ENCODE measurements at regions not wholly inside any gene's neighbourhood (a gene's known extent, or its start where the extent isn't known, plus 50 kb on each side); places are given as distances from the start of the nearest gene placed in this dataset.

GRCh38 chr3:157956176-157956575 lies 150.0 kb downstream of the SHOX2 start:
- H3K27ac Mint-ChIP-seq, result no peak overlapping the region
- no peak overlapping the region for H3K4me3 Mint-ChIP-seq
- peaks cover 22% of the 10 kb centered on the region for H3K27me3 Mint-ChIP-seq (ENCODE audit: low read depth)
- no peak for DNase-seq (ENCODE audit: low spot score in 2 of 2, unreplicated experiment in 2 of 2)
- no peaks in the 10 kb centered on the region for H3K36me3 Mint-ChIP-seq
- TF ChIP-seq CTCF (IDR thresholded peaks at IDR 0.05; ENCODE audit: unreplicated experiment), result no peak
- no peaks in the 10 kb centered on the region for H3K4me1 Mint-ChIP-seq
- no peaks in the 10 kb centered on the region for H3K9me3 Mint-ChIP-seq

- H3K9me3 Mint-ChIP-seq, result no peaks in the 10 kb centered on the region
- no peak for TF ChIP-seq CTCF (IDR thresholded peaks at IDR 0.05; ENCODE audit: unreplicated experiment)
- H3K27ac Mint-ChIP-seq, result no peak overlapping the region
- no peak overlapping the region for H3K4me3 Mint-ChIP-seq
- DNase-seq (ENCODE audit: low spot score in 2 of 2, unreplicated experiment in 2 of 2), result no peak
- no peaks in the 10 kb centered on the region for H3K36me3 Mint-ChIP-seq
- peaks cover 19% of the 10 kb centered on the region for H3K27me3 Mint-ChIP-seq (ENCODE audit: low read depth)
- H3K4me1 Mint-ChIP-seq, result no peaks in the 10 kb centered on the region
Observed at GRCh38 chr3:157953565-157953964, 152.7 kb downstream of the SHOX2 start.

GRCh38 chr3:157948605-157949383 lies 157.4 kb downstream of the SHOX2 start:
- Mint-ChIP-seq H3K9me3 (no peaks in the 10 kb centered on the region), H3K36me3 (no peaks in the 10 kb centered on the region), H3K27me3 (ENCODE audit: low read depth) (peaks cover 27% of the 10 kb centered on the region), H3K4me1 (no peaks in the 10 kb centered on the region), H3K27ac (no peak overlapping the region), H3K4me3 (no peak overlapping the region)
- no peak for TF ChIP-seq CTCF (IDR thresholded peaks at IDR 0.05; ENCODE audit: unreplicated experiment)
- DNase-seq (ENCODE audit: low spot score in 2 of 2, unreplicated experiment in 2 of 2), result no peak

GRCh38 chr3:157939166-157939565 lies 167.1 kb downstream of the SHOX2 start:
- DNase-seq (ENCODE audit: low spot score in 2 of 2, unreplicated experiment in 2 of 2), result no peak
- H3K9me3 Mint-ChIP-seq, result no peaks in the 10 kb centered on the region
- H3K4me3 Mint-ChIP-seq, result no peak overlapping the region
- H3K27ac Mint-ChIP-seq, result no peak overlapping the region
- H3K36me3 Mint-ChIP-seq, result no peaks in the 10 kb centered on the region
- TF ChIP-seq CTCF (IDR thresholded peaks at IDR 0.05; ENCODE audit: unreplicated experiment), result no peak
- H3K27me3 Mint-ChIP-seq (ENCODE audit: low read depth), result peaks cover 31% of the 10 kb centered on the region
- no peaks in the 10 kb centered on the region for H3K4me1 Mint-ChIP-seq

GRCh38 chr3:157938154-157938779 lies 168.0 kb downstream of the SHOX2 start:
- H3K4me3 Mint-ChIP-seq, result no peak overlapping the region
- H3K4me1 Mint-ChIP-seq, result no peaks in the 10 kb centered on the region
- no peak for DNase-seq (ENCODE audit: low spot score in 2 of 2, unreplicated experiment in 2 of 2)
- peaks cover 28% of the 10 kb centered on the region for H3K27me3 Mint-ChIP-seq (ENCODE audit: low read depth)
- TF ChIP-seq CTCF (IDR thresholded peaks at IDR 0.05; ENCODE audit: unreplicated experiment), result no peak
- no peaks in the 10 kb centered on the region for H3K36me3 Mint-ChIP-seq
- no peak overlapping the region for H3K27ac Mint-ChIP-seq
- no peaks in the 10 kb centered on the region for H3K9me3 Mint-ChIP-seq

All from mesothelial cell of epicardium (in vitro differentiated cells).